HG02610 (cell line): ENCODE measurements at regions not wholly inside any gene's neighbourhood (a gene's known extent, or its start where the extent isn't known, plus 50 kb on each side); places are given as distances from the start of the nearest gene placed in this dataset.
"Not testable (repeated sequence)": the region's sequence is repeated elsewhere in the genome, so short reads cannot be mapped to it uniquely, and the experiment has no call there.

ENCODE experiments used
- ATAC-seq: cut with Tn5 transposase; IDR thresholded peaks from one replicate; pipeline ENCODE4 v1.9.1; 2021; ENCODE audit warnings: mild to moderate bottlenecking, moderate library complexity; ENCODE audit not compliant: unreplicated experiment

GRCh38 chr3:27779176-27779575 lies 57.1 kb upstream of the EOMES start:
- no peak for ATAC-seq

- no peak for ATAC-seq
These were observed 67.3 kb upstream of the EOMES start for GRCh38 chr3:27789420-27789819.

- no peak for ATAC-seq
These were observed 69.8 kb upstream of the EOMES start for GRCh38 chr3:27791956-27792355.

GRCh38 chr3:27792869-27793268 lies 70.7 kb upstream of the EOMES start:
- no peak for ATAC-seq

- ATAC-seq, result no peak
These were observed 72.1 kb upstream of the EOMES start for GRCh38 chr3:27794211-27794610.

DNA sequence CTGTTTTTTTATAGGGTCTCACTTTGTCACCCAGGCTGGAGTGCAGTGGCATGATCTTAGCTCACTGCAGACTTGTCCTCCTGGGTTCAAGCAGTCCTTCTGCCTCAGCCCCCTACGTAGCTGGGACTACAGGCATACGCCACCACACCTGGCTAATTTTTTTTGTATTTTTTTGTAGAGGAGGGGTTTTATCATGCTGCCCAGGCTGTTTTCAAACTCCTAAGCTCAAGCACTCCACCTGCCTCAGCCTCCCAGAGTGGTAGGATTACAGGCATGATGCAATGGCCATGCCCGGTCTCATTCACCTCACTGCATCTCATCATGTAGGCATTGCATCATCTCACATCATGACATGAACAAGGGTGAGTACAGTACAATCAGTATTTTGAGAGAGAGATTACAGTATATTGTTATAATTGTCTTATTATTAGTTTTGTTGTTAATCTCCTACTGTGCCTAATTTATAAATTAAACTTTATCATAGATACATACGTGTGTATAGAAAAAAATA lies 74.3 kb upstream of the EOMES start:
- no peak for ATAC-seq

DNA sequence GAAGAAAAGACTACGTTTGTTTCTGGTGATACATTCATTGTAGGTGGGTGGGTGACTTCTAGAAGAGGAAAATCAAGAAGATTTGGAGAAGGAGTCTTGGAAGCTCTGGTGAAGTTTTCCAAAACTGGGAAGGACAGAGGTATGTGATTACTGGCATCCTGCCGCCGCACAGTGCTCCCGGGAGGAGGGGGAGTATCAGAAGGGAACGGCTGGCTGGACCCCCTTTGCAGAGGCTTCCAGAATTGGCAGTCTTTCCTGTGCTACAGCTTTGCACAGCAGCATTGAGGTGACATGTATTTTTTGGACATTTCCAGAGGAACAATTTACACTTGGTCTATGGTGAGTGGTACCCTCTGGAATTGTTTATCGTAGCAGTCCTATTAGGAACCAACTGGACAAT lies 75.7 kb upstream of the EOMES start:
- ATAC-seq, result no peak

DNA sequence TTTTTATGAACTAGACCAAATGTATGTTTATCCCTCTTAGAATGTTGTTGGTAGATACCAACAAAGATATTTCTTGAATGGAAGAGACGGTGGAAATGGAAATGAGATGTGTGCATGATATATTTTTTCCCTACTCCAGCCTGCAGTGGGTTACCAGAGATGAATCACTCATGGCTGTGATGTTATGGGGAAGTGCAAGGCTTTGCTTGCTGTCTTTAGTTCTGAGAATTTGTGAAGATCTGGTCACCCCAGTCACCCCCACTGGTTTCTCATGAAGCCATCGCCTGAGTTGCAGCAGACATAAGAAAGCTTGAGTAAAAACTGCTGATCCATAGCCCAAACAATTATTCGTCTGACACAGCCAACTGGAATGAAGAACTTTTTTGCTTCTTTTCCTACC lies 78.1 kb upstream of the EOMES start:
- no peak for ATAC-seq

- no peak for ATAC-seq
These were observed 80.3 kb upstream of the EOMES start for GRCh38 chr3:27802425-27802824.

DNA sequence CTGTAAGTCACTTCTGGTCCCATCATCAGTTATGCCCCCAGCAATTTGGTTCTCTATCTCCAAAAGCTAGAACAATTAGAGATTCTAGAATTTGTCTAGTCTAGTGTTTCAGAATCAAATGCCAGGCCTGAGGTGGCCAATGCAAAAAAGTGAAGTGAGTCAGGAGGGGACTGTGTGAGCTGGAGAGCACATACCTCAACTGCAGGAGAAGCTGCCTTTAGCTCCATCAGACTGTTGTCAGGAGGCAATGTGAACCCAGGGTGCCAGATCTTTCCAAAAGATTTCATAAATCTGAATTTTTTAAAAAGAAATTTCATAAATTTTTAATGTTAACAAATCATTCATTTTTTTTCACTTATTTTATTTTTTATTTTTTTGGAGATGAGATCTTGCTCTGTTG lies 80.7 kb upstream of the EOMES start:
- no peak for ATAC-seq

DNA sequence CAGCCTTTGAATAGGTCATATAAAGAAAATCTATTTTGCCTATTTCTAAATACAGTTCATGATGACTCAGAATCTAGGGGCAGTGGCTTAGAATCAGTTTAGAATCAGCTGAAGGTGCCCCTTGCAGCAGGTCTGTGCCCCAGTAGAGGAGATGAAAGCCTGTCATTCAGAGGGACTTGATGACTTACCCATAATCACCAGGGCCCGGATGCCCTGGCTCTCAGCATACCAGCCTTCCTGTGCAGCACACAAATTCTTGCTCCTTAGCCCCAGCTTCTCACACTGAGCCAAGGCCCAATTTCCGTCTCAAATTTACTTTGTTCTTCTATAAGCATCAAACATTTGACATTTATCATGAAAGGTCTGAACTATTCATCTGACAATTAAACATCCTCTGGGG lies 83.2 kb upstream of the EOMES start:
- ATAC-seq, result no peak

- ATAC-seq, result no peak
These were observed 91.1 kb upstream of the EOMES start for GRCh38 chr3:27813255-27813654.

GRCh38 chr3:27821609-27822008 lies 99.5 kb upstream of the EOMES start:
- not testable (repeated sequence) for ATAC-seq

GRCh38 chr3:27824312-27825200 lies 102.4 kb upstream of the EOMES start:
- no peak for ATAC-seq

DNA sequence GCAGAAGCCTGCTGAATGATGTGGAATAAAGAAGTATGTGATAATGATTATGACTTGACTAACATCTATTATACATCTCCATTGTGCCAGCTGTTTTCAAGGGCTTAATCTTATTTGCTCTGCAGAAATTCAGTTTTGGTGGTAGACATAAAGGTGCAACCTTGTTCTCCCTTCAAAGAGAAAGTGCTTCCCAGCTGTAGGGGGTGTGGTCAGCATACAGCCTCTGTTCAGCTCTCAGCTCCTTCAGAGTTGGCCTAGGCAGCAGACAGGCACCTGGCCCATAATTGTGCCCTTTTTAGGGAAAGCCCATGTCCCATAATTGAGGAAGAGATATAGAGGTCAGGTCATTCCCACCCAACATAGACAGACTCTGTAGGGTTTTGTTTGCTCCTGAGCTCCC lies 104.3 kb upstream of the EOMES start:
- ATAC-seq, result no peak

DNA sequence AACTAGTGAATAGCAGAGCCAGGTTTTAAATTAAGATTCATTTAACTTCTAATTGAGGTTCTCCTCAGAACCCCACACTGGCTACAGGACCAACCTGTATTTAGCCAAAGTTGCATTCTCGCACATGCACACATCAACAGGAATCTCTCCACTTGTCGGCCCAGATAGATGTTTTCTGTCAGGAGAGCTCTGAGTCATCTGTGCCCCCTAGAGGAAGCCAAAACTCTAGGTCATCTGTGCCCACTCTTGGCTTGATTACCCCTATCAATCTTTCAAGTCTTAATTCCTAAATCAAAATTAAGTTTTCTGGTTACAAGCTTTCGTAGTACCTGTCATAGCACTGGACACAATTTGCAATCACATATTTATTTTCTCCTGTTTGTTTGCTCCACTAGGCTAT lies 104.9 kb upstream of the EOMES start:
- ATAC-seq, result no peak

GRCh38 chr3:27840807-27841594 lies 118.9 kb upstream of the EOMES start:
- no peak for ATAC-seq

- ATAC-seq, result no peak
These were observed 122.0 kb upstream of the EOMES start for GRCh38 chr3:27844052-27844675.

DNA sequence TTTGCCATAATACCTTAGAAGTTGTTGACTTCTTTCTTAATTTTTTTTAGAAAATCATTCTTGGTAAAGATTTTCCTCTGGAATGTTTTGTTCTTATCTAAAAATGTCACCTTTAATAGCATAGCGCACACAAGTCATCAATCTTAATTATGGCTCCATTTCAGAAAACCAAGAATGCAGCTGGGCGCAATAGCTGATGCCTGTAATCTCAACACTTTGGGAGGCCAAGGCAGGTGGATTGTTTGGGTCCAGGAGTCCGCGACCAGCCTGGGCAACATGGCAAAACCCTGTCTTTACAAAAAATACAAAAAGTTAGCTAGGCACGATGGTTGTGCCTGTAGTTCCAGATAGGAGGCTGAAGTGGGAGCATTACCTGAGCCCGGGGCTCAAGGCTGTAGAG lies 125.6 kb upstream of the EOMES start:
- no peak for ATAC-seq

DNA sequence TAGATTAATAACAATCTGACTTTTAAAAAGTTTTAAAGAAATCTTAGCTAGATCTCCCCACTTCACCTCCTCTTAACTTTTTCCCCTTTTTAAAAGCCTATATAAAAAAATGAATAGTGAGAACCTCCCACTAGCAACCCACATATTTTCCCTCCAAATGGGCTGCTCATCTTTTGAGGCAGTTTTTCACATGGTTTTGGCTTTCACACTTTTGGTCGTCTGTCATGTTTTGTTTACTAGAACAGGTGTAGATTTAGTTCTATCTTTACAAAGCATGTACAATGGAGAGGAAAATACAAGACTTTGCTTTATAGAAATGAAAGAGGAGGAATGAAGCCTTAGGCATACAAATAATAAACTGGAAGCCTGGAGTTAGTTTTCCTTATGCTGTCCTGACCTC lies 126.7 kb upstream of the EOMES start:
- ATAC-seq, result no peak

GRCh38 chr3:27859821-27860220 lies 137.7 kb upstream of the EOMES start:
- ATAC-seq, result no peak
